IPS-18a (cell line): ENCODE measurements at regions not wholly inside any gene's neighbourhood (a gene's known extent, or its start where the extent isn't known, plus 50 kb on each side); places are given as distances from the start of the nearest gene placed in this dataset.

ENCODE experiments used
- H3K27ac ChIP-seq: one replicate; pipeline ENCODE4 v1.5.1; 2013; ENCODE audit warnings: low read length
- H3K27me3 ChIP-seq: one replicate; pipeline ENCODE4 v1.6.1; 2013; ENCODE audit warnings: mild to moderate bottlenecking, low read length; ENCODE audit not compliant: control insufficient read depth, insufficient read depth
- H3K36me3 ChIP-seq: one replicate; pipeline ENCODE4 v1.6.1; 2013; ENCODE audit warnings: low read depth, low read length; ENCODE audit not compliant: control insufficient read depth
- H3K4me1 ChIP-seq: one replicate; pipeline ENCODE4 v1.6.1; 2013; ENCODE audit warnings: low read depth, low read length; ENCODE audit not compliant: control insufficient read depth
- H3K4me3 ChIP-seq: one replicate; pipeline ENCODE4 v1.5.1; 2013; ENCODE audit warnings: low read length
- H3K9ac ChIP-seq: one replicate; pipeline ENCODE4 v1.6.1; 2013; ENCODE audit warnings: mild to moderate bottlenecking, low read length, moderate library complexity
- H3K9me3 ChIP-seq: one replicate; pipeline ENCODE4 v1.6.1; 2013; ENCODE audit warnings: low read depth, low read length; ENCODE audit not compliant: control insufficient read depth

DNA sequence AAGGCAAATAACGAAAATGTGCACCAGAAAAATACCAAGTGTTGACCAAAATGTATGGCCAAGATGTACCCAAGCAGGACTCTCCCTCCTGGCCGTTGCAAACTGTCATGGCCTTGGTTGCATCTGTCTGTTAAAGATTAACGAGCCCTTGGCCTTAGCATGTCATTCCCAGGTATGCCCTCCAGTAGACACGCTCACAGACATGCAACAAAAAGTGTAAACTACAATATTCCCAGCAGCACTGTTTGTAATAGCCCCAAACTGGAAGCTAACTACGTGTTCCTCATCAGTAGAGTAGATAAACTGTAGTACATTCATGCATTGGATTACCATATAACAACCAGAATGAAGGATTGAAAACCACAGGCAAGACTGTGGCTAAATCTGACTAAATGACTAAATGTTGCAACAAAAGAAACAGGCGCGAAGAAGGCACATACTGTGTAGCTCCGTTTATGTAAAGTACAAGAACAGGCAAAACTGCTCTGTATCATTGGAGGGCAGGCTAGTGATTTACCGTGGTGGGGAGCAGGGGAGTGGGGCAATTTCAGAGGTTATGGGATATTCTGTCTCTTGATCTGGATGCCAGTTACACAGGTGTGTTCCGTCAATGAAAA is 232.8 kb upstream of the DIO3 start:
- Histone ChIP-seq H3K4me1 (no peaks in the 10 kb centered on the region), H3K4me3 (no peak overlapping the region), H3K36me3 (no peaks in the 10 kb centered on the region), H3K27me3 (no peaks in the 10 kb centered on the region), H3K9ac (no peak overlapping the region), H3K27ac (no peak overlapping the region), H3K9me3 (peaks cover 7% of the 10 kb centered on the region)

DNA sequence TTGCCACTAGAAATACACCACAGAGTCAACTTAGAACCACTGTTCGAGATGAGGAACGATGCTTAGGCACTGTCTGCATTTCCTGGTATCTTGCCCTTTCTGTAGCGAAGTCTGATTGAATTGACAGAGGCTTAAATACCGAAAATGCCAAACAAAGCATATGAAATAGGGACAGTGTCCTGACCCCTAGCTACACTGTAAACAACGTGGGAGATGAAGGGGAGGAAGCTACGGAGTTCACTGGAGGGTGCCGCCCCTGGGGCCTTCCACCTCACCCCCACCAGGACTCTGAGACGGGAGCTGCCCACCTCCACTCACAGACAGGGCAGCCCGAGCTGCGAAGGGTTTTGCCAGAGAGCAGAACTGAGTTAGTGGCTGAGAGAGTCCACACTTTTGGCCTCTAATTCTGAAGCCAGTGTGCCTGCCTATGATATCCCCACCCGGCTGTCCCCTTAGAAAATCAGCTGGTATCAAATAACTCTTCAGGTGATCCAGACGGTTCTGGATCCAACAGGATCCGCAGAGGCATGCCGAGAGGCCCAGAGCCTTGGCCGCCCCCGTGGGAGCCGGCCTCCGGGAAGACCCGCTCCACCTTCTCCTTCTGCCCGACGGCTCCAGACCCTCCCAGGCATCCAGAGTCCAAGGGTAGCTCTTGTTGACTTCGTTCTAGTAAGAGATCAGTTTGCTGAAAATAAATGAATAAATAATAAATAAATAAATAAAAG is 230.7 kb upstream of the DIO3 start:
- Histone ChIP-seq H3K4me1 (no peaks in the 10 kb centered on the region), H3K27ac (no peak overlapping the region), H3K4me3 (no peak overlapping the region), H3K9me3 (no peaks in the 10 kb centered on the region), H3K27me3 (no peaks in the 10 kb centered on the region), H3K36me3 (no peaks in the 10 kb centered on the region), H3K9ac (no peak overlapping the region)

DNA sequence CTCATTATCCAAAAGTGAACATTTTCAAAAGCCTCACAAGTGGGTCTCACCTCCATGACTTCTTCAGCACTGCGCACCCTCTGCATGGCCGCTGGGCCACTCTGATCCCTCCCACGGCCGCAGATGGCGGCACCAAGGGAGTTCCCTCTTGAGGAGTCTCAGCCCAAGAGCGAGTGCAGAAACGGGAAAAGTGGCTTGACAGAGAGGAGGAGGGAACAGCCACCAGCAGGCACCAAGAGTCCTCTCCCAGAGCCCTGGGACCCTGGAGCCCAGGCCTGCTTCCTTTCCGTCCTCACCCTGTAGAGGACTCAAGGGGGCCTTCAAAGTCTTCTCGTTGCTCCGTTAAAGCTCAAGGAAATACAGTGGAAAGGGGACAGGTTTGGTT is 230.2 kb upstream of the DIO3 start:
- H3K4me3 ChIP-seq: no peak overlapping the region
- no peaks in the 10 kb centered on the region for H3K27me3 ChIP-seq
- H3K36me3 ChIP-seq: no peaks in the 10 kb centered on the region
- no peak overlapping the region for H3K9ac ChIP-seq
- no peaks in the 10 kb centered on the region for H3K4me1 ChIP-seq
- no peaks in the 10 kb centered on the region for H3K9me3 ChIP-seq
- no peak overlapping the region for H3K27ac ChIP-seq

DNA sequence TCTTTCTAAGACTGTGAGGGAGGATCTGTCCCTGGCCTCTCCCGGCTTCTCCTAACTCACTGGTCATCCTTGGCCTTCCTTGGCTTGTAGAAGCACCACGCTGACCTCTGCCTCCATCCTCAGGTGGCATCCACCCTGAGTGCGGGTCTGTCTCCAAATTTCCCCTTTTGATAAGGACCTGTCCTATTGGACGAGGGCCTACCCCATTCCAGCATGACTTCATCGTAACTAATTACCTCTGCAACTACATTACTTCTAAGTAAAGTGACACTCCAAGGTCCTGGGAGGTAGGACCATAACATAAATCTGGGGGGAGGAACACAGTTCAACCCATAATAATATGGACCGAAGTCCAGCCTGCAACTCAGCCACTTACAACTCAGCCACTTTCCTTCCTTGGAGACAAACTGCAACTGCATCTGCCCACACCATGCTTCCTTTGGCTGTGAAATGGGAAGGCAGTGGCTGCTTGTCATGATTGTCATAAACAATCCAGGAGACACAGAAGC is 229.6 kb upstream of the DIO3 start:
- H3K9ac ChIP-seq: no peak overlapping the region
- H3K36me3 ChIP-seq: no peaks in the 10 kb centered on the region
- no peaks in the 10 kb centered on the region for H3K9me3 ChIP-seq
- H3K4me1 ChIP-seq: no peaks in the 10 kb centered on the region
- no peak overlapping the region for H3K4me3 ChIP-seq
- no peaks in the 10 kb centered on the region for H3K27me3 ChIP-seq
- H3K27ac ChIP-seq: no peak overlapping the region

DNA sequence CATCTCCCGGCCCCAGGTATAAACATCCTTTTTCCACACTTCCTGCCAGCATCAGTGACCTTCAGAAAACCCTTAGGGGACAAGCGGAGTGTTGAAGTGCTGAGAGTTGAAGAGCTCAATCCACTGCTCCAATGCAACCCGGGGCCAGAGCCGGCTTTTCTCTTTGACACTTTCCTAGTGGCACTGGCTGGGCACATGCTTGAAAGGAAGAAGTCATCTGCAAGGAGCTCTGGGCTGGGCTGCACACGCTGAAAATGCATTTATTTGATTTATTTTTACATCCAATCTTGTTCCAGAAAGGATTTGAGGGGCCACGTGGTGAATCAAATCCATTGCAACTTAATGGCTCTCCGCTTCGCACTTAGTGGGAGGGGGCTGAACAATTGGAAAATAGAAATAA is 229.0 kb upstream of the DIO3 start:
- H3K9me3 ChIP-seq: no peaks in the 10 kb centered on the region
- no peaks in the 10 kb centered on the region for H3K27me3 ChIP-seq
- no peak overlapping the region for H3K9ac ChIP-seq
- no peak overlapping the region for H3K4me3 ChIP-seq
- no peaks in the 10 kb centered on the region for H3K36me3 ChIP-seq
- no peaks in the 10 kb centered on the region for H3K4me1 ChIP-seq
- H3K27ac ChIP-seq: no peak overlapping the region

DNA sequence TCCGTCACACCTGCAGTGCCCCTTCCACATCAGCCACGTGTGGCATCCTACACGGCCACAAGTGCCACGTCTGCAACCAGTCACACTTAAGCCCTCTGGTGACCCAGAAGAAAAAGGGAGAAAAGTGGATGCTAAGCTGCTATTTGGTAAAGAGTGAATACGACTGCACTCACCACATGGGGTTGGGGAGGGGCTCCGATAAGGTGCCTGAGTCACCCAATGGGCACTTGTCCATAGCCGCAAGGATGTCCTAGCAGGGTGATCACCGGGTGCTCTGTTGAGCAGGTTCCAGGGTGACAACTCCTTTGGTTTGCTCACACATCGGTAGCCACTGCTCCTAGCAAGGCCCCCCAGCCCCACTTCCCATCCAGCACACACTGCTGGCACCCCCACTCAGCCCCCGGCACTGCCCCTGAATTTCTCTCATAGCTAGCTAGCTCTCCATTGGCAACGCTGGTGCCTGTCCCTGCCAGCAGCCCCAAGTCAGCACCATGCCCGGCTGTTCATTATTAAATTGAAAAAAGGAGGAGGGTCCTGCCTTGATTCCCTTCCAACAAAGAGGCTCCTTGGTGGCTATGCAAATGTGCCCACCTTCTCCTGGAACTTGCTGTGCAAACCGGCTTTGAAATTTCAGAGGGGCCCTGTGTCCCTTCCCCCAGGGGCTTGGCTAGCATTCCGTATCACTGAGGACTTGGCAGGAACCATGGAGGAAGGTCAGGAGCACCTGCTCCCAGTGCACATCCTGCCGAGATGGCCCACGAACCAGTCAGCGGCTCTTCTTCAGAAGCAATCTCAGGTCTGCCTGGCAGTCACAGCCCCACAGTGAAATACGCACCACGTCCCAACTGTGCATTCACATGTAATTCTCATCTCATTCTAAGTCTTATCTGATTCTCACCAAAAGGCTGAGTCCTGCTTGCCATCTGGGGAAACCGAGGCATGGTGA is 227.7 kb upstream of the DIO3 start:
- no peak overlapping the region for H3K4me3 ChIP-seq
- H3K27ac ChIP-seq: no peak overlapping the region
- no peaks in the 10 kb centered on the region for H3K4me1 ChIP-seq
- H3K36me3 ChIP-seq: no peaks in the 10 kb centered on the region
- no peaks in the 10 kb centered on the region for H3K9me3 ChIP-seq
- H3K27me3 ChIP-seq: no peaks in the 10 kb centered on the region
- H3K9ac ChIP-seq: no peak overlapping the region

DNA sequence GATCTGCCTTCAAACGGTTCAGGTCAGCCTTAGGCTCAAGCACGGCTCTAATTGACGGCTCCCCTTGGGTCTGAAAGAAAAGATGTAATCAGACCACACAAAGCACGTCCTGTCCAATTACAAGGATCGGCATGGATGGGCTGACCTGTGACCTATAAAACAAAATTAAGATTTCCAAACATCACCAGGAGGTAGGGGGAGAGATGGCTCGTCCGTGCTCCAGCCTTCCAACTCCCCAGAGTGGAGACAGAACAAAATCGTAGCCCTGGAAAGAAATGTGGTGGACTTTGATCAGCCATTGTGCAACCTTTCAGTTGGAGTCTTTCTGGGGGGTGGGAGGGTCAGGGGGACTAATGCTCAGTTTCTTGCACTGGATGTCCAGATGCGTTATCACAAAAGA is 226.6 kb upstream of the DIO3 start:
- Histone ChIP-seq H3K27me3 (no peaks in the 10 kb centered on the region), H3K36me3 (no peaks in the 10 kb centered on the region), H3K9ac (no peak overlapping the region), H3K4me1 (peaks cover 4% of the 10 kb centered on the region), H3K9me3 (no peaks in the 10 kb centered on the region), H3K4me3 (no peak overlapping the region), H3K27ac (no peak overlapping the region)

DNA sequence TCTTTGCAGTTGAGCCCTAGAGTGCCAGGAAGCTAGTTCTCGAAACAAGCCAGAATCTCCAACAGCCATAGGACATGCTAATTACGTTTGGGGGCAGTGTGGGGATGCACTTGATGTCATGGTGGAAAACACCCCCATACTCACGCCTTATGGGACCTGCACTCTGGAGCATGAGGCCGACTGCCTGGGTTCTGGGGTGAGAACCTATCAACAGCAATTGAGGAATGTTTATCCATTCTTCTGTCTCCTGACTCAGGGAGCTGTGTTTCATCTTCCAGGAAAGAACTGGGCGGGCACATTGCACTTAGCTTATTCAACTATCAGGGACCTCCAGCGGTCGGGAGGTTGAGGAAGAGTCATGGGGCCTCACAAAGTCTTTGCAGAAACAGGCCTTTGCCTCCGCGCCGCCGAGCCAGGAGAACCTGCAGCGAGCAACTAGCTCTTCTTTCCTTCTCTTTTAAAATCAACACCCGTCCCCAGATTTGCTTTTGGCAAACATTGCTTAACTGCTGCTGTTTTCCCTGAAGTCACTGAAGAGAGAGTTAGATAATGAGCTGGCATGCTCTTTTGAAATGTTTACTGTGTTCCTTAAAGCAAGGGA is 226.1 kb upstream of the DIO3 start:
- Histone ChIP-seq H3K4me3 (no peak overlapping the region), H3K9ac (no peak overlapping the region), H3K27me3 (no peaks in the 10 kb centered on the region), H3K36me3 (no peaks in the 10 kb centered on the region), H3K4me1 (peaks cover 5% of the 10 kb centered on the region), H3K27ac (no peak overlapping the region), H3K9me3 (no peaks in the 10 kb centered on the region)

DNA sequence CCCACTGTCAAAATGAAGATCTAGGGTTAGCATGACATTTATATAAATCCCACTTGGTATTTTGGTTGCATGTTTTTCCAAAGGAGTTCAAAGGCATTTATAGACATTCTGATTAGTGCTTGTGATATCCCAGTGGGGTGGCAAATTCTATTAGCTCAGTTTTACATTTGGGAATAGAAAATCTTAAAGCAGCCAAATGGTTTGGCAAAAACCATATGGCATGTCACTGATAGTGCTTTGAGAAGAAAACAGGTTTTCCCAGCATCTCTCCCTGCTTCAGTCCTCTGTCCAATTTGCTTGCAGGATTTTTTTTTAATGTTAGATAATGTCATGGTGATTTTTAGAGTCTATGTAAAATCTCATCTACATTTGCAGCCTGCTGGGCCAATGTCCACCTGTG is 225.1 kb upstream of the DIO3 start:
- peaks cover 5% of the 10 kb centered on the region for H3K4me1 ChIP-seq
- H3K27me3 ChIP-seq: no peaks in the 10 kb centered on the region
- no peak overlapping the region for H3K4me3 ChIP-seq
- H3K9ac ChIP-seq: no peak overlapping the region
- no peaks in the 10 kb centered on the region for H3K36me3 ChIP-seq
- H3K9me3 ChIP-seq: no peaks in the 10 kb centered on the region
- H3K27ac ChIP-seq: no peak overlapping the region

DNA sequence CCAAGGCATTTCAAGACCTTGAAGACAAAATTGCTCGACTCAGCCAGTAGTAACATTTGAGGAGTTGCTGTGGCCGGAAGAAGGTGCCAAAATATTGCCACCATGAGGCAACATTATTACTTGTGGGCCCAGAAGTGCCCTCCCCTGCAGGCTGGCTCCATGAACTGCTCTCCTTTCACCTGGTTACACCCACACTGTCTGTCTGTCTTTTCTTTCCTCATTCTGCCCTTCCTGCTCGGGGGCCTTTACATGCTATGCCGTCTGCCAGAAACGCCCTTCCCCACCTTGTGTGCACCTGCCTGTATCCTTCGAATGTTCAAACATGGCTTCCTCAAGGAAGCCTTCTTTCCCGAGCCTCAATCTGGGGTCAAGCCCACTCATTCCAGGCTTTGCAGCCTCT is 224.2 kb upstream of the DIO3 start:
- Histone ChIP-seq H3K27me3 (no peaks in the 10 kb centered on the region), H3K4me1 (peaks cover 5% of the 10 kb centered on the region), H3K27ac (no peak overlapping the region), H3K36me3 (no peaks in the 10 kb centered on the region), H3K9ac (no peak overlapping the region), H3K9me3 (no peaks in the 10 kb centered on the region), H3K4me3 (no peak overlapping the region)

DNA sequence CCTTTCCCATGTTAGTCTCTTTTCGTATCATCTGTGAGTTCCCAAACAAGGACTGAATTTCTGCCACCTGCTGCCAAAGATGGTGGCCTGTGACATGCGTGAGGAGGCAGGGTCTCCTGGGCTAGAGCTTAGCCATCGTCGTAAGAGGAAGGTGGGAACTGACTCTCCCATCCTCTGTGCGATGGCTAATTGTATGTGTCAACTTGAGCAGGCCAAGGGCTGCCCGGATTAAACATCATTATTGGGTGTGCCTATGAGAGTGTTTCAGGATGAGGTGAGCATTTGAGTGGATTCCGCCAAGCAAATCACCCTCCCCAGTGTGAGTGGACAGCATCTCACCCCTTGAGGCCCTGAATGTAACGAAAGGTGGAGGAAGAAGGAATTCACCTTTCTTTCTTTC is 220.7 kb upstream of the DIO3 start:
- Histone ChIP-seq H3K4me1 (peaks cover 5% of the 10 kb centered on the region), H3K4me3 (no peak overlapping the region), H3K9me3 (no peaks in the 10 kb centered on the region), H3K36me3 (no peaks in the 10 kb centered on the region), H3K9ac (no peak overlapping the region), H3K27ac (no peak overlapping the region), H3K27me3 (no peaks in the 10 kb centered on the region)
